Neural cell (in vitro differentiated cells): ENCODE measurements at regions not wholly inside any gene's neighbourhood (a gene's known extent, or its start where the extent isn't known, plus 50 kb on each side); places are given as distances from the start of the nearest gene placed in this dataset.

ENCODE experiments used
- EZH2 ChIP-seq: fragments of 200-600, 300-800 bp; shearing (Covaris generic), sonication (generic); IDR thresholded peaks from 2 replicates; pipeline ENCODE4 v1.6.1; 2014; ENCODE audit warnings: antibody characterized with exemption, low read length, borderline replicate concordance, mild to moderate bottlenecking; ENCODE audit not compliant: insufficient read depth, poor library complexity, severe bottlenecking
- MXI1 ChIP-seq: fragments of 450-650 bp; conservative IDR thresholded peaks from 2 replicates; pipeline ENCODE4 v1.6.1; 2014; ENCODE audit warnings: antibody characterized with exemption, mild to moderate bottlenecking; ENCODE audit not compliant: poor library complexity, severe bottlenecking
- TF ChIP-seq, protein P1 (sequence below): fragments of 450-650 bp; IDR thresholded peaks from 2 replicates; pipeline ENCODE4 v1.5.1; 2014; ENCODE audit warnings: antibody characterized with exemption, mild to moderate bottlenecking, moderate library complexity; ENCODE audit not compliant: poor library complexity, severe bottlenecking

DNA sequence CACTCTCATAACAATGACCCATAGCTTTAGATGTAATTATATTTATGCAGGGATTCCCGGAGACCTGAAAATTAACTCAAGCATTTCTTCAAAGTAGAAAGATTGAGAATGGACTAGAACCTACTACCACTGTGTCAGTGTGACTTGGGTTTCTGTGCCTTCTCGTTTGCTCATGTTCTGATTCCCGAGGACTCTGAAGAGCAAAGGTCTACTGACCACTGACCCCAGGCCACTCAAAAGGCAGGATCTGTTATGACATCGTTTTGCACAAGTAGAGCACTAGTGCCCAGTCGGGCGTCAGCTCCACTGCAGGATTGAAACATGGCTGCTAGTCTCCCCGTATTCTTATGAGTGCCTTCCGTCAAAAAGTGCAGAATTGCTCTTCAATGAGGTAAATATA lies 53.8 kb upstream of the DHRS4 start:
- TF ChIP-seq EZH2 (no peak), MXI1 (no peak)
- TF ChIP-seq, protein P1, sequence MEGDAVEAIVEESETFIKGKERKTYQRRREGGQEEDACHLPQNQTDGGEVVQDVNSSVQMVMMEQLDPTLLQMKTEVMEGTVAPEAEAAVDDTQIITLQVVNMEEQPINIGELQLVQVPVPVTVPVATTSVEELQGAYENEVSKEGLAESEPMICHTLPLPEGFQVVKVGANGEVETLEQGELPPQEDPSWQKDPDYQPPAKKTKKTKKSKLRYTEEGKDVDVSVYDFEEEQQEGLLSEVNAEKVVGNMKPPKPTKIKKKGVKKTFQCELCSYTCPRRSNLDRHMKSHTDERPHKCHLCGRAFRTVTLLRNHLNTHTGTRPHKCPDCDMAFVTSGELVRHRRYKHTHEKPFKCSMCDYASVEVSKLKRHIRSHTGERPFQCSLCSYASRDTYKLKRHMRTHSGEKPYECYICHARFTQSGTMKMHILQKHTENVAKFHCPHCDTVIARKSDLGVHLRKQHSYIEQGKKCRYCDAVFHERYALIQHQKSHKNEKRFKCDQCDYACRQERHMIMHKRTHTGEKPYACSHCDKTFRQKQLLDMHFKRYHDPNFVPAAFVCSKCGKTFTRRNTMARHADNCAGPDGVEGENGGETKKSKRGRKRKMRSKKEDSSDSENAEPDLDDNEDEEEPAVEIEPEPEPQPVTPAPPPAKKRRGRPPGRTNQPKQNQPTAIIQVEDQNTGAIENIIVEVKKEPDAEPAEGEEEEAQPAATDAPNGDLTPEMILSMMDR = no peak
